Activated T-cell treated with anti-CD3 and anti-CD28 coated beads, Interleukin-2, amount 50 U/mL, for 48 hours (primary cell): ENCODE measurements at regions not wholly inside any gene's neighbourhood (a gene's known extent, or its start where the extent isn't known, plus 50 kb on each side); places are given as distances from the start of the nearest gene placed in this dataset.

Experiments
- DNase-seq, 2 experiments: peaks; one replicate each; pipeline ENCODE4 v3.0.0-alpha.2; 2020

- no peak for DNase-seq
These were observed 54.1 kb upstream of the EXOC2 start for GRCh38 chr6:747028-747427.

GRCh38 chr6:744666-745353, 51.9 kb upstream of the EXOC2 start:
- DNase-seq, result no peak

- DNase-seq, result no peak
These were observed 50.6 kb upstream of the EXOC2 start for GRCh38 chr6:743320-744096.
